Spleen (tissue), 11 donors: ENCODE measurements at regions not wholly inside any gene's neighbourhood (a gene's known extent, or its start where the extent isn't known, plus 50 kb on each side); places are given as distances from the start of the nearest gene placed in this dataset.

ENCODE experiments used
- DNase-seq: peaks from one replicate; pipeline ENCODE4 v3.0.0-alpha.2; 2020
- H3K27ac ChIP-seq, 8 donors: fragments of 200-600 bp; sonication (generic) in 7 of 8; 1 replicate in 4 of 8; 2 replicates in 4 of 8; pipeline versions ENCODE4 v1.5.0 to v1.8.0; 2016 to 2021; ENCODE audit warnings: inconsistent platforms in 4 of 8, mild to moderate bottlenecking in 4 of 8, moderate library complexity in 1 of 8
- H3K27me3 ChIP-seq, 7 donors: fragments of 200-600 bp; sonication (generic) in 6 of 7; replicated peaks in 1 of 7; 1 replicate in 4 of 7; 2 replicates in 3 of 7; pipeline versions ENCODE4 v1.5.0 to v1.8.0; 2016 to 2021; ENCODE audit warnings: inconsistent platforms in 3 of 7, mild to moderate bottlenecking in 1 of 7
- H3K36me3 ChIP-seq, 6 donors: fragments of 200-600 bp; sonication (generic) in 5 of 6; 1 replicate in 4 of 6; 2 replicates in 2 of 6; pipeline versions ENCODE4 v1.5.0 to v1.8.0; 2016 to 2021; ENCODE audit warnings: inconsistent platforms in 2 of 6
- H3K4me1 ChIP-seq, 6 donors: fragments of 200-600 bp; sonication (generic) in 5 of 6; 1 replicate in 3 of 6; 2 replicates in 3 of 6; pipeline versions ENCODE4 v1.5.0 to v1.8.0; 2016 to 2021; ENCODE audit warnings: inconsistent platforms in 3 of 6
- H3K4me3 ChIP-seq, 8 donors: fragments of 200-600 bp; sonication (generic) in 7 of 8; 1 replicate in 4 of 8; 2 replicates in 4 of 8; pipeline versions ENCODE4 v1.5.0 to v1.8.0; 2016 to 2021; ENCODE audit warnings: inconsistent platforms in 4 of 8, mild to moderate bottlenecking in 4 of 8, moderate library complexity in 2 of 8
- H3K9me3 ChIP-seq, 8 donors: fragments of 200-600 bp; sonication (generic) in 7 of 8; 1 replicate in 4 of 8; 2 replicates in 4 of 8; pipeline versions ENCODE4 v1.5.0 to v1.8.0; 2016 to 2021; ENCODE audit warnings: inconsistent platforms in 4 of 8
- POLR2A ChIP-seq, 3 donors: fragments of 450-650 bp; IDR thresholded peaks; one replicate each; pipeline ENCODE4 v1.5.1; 2017; ENCODE audit warnings: antibody characterized with exemption in 3 of 3, mild to moderate bottlenecking in 1 of 3
- POLR2AphosphoS5 ChIP-seq, 3 donors: sonication (generic); formaldehyde crosslinking; IDR thresholded peaks; one replicate each; pipeline ENCODE4 v1.5.1; 2017; ENCODE audit warnings: antibody characterized with exemption in 3 of 3
- WGBS, 5 donors: extraction: QIAGEN DNeasy Blood & Tissue Kit in 3 of 5; methylation state at CpG; one replicate each; pipeline versions ENCODE4 v1.1.5 to v1.1.7; 2013 to 2018; 5-methylcytosine and 5-hydroxymethylcytosine counted together
- intact Hi-C: fragments of 100-400 bp; cut with DNase I; formaldehyde crosslinking; loops from one replicate; pipeline ENCODE4 v1.15.0; 2023; ENCODE audit warnings: low total_unique reads
- TF ChIP-seq, protein P1 (sequence below), 11 experiments: fragments of 200-600 bp in 7 of 11; fragments of 450-650 bp in 4 of 11; sonication (generic) in 4 of 11; IDR thresholded peaks in 8 of 11; conservative IDR thresholded peaks in 3 of 11; 1 replicate in 7 of 11; 2 replicates in 4 of 11; pipeline versions ENCODE4 v1.4.0 to v1.8.0; 2016 to 2021; ENCODE audit warnings: antibody characterized with exemption in 11 of 11, inconsistent platforms in 4 of 11, mild to moderate bottlenecking in 1 of 11
- donor health status: healthy with polysubstance abuse.
- donor health status: DM: no; HTN: no; CAD: no; lungs with moderate emphysema.
- donor health status: DM: no; HTN: no; CAD: no.
- donor health status: Bipolar disorder and iron deficiency.
- donor health status: healthy.
- donor health status: DM: no; HTN: no; CAD: no.
- donor health status: DM: yes; HTN: yes; CAD: no.

DNA sequence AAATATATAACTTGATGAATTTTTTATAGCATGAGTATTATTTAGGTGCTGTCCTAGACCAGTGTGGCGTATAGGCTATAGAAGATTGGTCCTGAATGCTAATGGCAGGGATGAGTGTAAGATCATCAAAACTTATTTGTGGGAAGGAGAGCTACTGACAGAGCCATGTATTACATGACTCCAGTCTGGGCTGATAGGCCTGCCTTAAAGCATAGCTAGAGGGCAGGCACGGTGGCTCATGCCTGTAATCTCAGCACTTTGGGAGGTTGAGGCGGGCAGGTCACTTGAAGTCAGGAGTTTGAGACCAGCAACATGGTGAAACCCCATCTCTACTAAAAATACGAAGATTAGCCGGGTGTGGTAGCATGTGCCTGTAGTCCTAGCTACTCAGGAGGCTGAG is 198.1 kb upstream of the KLF14 start:
- H3K9me3 ChIP-seq, result no peaks in the 10 kb centered on the region
- H3K36me3 ChIP-seq, result peaks cover 0 to 51% (median 6%) of the 10 kb centered on the region in 6 donors
- H3K27ac ChIP-seq, result peak overlapping the region in 7 of 8 donors; percentile 14 to 90 (median 83)
- TF ChIP-seq POLR2A (IDR thresholded peaks at IDR 0.05), result no peak
- TF ChIP-seq, protein P1, sequence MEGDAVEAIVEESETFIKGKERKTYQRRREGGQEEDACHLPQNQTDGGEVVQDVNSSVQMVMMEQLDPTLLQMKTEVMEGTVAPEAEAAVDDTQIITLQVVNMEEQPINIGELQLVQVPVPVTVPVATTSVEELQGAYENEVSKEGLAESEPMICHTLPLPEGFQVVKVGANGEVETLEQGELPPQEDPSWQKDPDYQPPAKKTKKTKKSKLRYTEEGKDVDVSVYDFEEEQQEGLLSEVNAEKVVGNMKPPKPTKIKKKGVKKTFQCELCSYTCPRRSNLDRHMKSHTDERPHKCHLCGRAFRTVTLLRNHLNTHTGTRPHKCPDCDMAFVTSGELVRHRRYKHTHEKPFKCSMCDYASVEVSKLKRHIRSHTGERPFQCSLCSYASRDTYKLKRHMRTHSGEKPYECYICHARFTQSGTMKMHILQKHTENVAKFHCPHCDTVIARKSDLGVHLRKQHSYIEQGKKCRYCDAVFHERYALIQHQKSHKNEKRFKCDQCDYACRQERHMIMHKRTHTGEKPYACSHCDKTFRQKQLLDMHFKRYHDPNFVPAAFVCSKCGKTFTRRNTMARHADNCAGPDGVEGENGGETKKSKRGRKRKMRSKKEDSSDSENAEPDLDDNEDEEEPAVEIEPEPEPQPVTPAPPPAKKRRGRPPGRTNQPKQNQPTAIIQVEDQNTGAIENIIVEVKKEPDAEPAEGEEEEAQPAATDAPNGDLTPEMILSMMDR (IDR thresholded peaks at IDR 0.05 in 8 of 11, conservative IDR thresholded peaks at IDR 0.05 in 3 of 11), result no peak
- no peak for TF ChIP-seq POLR2AphosphoS5 (IDR thresholded peaks at IDR 0.05)
- peaks cover 20 to 98% (median 67%) of the 10 kb centered on the region in 6 donors for H3K4me1 ChIP-seq
- 93 to 99% (median 97%) methylated on average over 5 of the region's 5 CpGs for WGBS, 5 donors
- DNase-seq, result no peak
- no peaks in the 10 kb centered on the region for H3K27me3 ChIP-seq
- intact Hi-C loops, result no loop called here
- no peak overlapping the region for H3K4me3 ChIP-seq

DNA sequence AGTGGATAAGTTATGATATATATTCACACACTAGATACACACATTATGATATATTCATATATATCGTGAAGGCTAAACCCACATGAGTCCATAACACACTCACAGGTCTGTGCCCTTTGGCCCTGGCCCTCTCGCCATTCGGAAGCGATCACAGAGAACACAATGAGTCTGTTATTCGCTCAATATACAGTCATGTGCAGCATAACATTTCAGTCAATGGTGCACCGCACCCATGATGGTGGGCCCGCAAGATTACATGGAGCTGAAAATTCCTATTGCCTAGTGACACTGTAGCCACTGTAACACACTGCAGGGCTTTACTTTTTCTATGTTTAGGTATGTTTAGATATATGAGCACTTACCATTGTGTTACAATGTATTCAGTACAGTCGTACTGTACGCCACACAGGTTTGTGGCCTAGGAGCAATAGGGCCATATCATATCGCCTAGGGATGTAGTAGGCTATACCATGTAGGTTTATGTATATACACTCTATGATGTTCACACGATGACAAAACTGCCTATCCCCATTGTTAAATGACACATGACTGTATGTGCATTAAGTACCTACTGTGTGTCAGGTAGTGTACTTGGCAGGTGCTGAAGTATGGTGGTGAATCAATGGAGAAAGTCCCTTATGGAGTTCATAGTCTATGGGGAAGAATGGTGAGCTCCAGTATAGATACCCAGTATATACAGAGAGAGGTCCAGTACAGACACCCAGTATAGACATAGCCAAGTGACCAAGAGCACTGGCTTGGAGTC is 198.8 kb upstream of the KLF14 start:
- H3K27ac ChIP-seq, result peak overlapping the region in 2 of 8 donors; percentile 31 to 87
- H3K4me1 ChIP-seq, result peaks cover 20 to 98% (median 64%) of the 10 kb centered on the region in 6 donors
- DNase-seq, result no peak
- no peak overlapping the region for H3K4me3 ChIP-seq
- no peaks in the 10 kb centered on the region for H3K9me3 ChIP-seq
- TF ChIP-seq, protein P1 (IDR thresholded peaks at IDR 0.05 in 8 of 11, conservative IDR thresholded peaks at IDR 0.05 in 3 of 11), result no peak
- TF ChIP-seq POLR2A (IDR thresholded peaks at IDR 0.05), result no peak
- TF ChIP-seq POLR2AphosphoS5 (IDR thresholded peaks at IDR 0.05), result peak in 1 of 3 donors; percentile 28
- WGBS, 5 donors, result 86 to 93% (median 88%) methylated on average over 11 of the region's 11 CpGs
- intact Hi-C loops, result no loop called here
- peaks cover 0 to 43% (median 6%) of the 10 kb centered on the region in 6 donors for H3K36me3 ChIP-seq
- no peaks in the 10 kb centered on the region for H3K27me3 ChIP-seq

DNA sequence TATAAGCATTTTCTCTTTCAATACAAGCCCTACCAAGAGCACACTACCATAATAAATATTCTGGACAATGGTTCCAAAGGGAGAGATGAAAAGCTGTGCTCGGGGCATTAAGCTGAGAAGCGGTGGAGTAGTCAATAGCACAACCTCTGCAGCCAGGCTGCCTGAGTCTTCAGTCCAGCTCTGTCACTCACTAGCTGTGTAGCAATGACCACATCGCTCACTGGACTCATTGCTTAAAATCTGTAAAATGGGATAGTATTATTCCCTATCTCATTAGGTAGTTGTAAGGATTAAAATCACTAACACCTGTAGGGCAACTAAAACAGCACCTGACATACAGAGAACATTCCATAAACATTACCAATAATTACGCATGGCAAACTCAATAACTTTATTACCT is 199.9 kb upstream of the KLF14 start:
- H3K27me3 ChIP-seq, result no peaks in the 10 kb centered on the region
- H3K4me3 ChIP-seq, result no peak overlapping the region
- H3K36me3 ChIP-seq, result peaks cover 0 to 40% (median 6%) of the 10 kb centered on the region in 6 donors
- H3K9me3 ChIP-seq, result no peaks in the 10 kb centered on the region
- DNase-seq, result no peak
- intact Hi-C loops, result no loop called here
- TF ChIP-seq POLR2A (IDR thresholded peaks at IDR 0.05) (no peak), POLR2AphosphoS5 (IDR thresholded peaks at IDR 0.05) (no peak)
- TF ChIP-seq, protein P1 (IDR thresholded peaks at IDR 0.05 in 8 of 11, conservative IDR thresholded peaks at IDR 0.05 in 3 of 11), result no peak
- H3K4me1 ChIP-seq, result peaks cover 20 to 98% (median 57%) of the 10 kb centered on the region in 6 donors
- 70 to 98% (median 97%) methylated on average over 4 of the region's 4 CpGs for WGBS, 5 donors
- H3K27ac ChIP-seq, result peak overlapping the region in 2 of 8 donors; percentile 31 to 87

DNA sequence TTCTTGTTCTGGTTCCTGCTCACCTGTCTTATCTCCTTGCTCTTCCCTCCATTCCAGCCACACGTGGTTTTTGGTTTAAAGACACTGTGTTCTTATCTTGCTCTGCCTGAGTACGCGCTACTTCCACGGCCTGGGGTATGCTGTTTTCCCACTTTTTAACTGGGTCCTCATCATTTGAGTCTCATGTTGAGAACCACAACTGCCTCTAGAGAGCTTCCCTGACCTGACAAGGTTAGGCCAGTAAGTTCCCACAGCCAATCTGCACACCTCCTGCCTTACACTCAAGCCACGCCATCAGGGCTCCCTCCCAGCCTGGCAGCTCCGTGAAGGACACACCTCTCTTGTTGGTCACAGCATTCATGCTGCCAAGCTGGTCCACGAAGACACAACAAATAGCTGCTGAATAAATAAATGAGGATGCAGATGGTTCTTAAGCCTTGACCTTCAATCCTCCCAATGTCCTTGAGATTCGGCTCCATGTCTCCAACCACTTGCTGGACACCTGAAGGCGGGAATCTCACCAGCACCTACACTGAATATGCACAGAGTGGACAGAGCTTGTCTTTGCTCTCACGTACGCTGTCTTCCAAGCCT is 201.7 kb upstream of the KLF14 start:
- H3K4me1 ChIP-seq, result peaks cover 15 to 98% (median 56%) of the 10 kb centered on the region in 6 donors
- no peak overlapping the region for H3K4me3 ChIP-seq
- intact Hi-C loops, result no loop called here
- no peaks in the 10 kb centered on the region for H3K27me3 ChIP-seq
- H3K36me3 ChIP-seq, result peaks cover 0 to 42% (median 6%) of the 10 kb centered on the region in 6 donors
- TF ChIP-seq POLR2AphosphoS5 (IDR thresholded peaks at IDR 0.05), result peak in 2 of 3 donors; percentile 53 to 56
- TF ChIP-seq POLR2A (IDR thresholded peaks at IDR 0.05), result no peak
- TF ChIP-seq, protein P1 (IDR thresholded peaks at IDR 0.05 in 8 of 11, conservative IDR thresholded peaks at IDR 0.05 in 3 of 11), result no peak
- H3K9me3 ChIP-seq, result no peaks in the 10 kb centered on the region
- WGBS, 5 donors, result 88 to 93% (median 90%) methylated on average over 11 of the region's 11 CpGs
- DNase-seq, result no peak
- H3K27ac ChIP-seq, result peak overlapping the region in 4 of 8 donors; percentile 0 to 87 (median 50)
